ENCODE measurements at regions not wholly inside any gene's neighbourhood (a gene's known extent, or its start where the extent isn't known, plus 50 kb on each side); places are given as distances from the start of the nearest gene placed in this dataset.
A peak's percentile ranks its signal among the peaks of the same experiment; 100 is the strongest.

DNA sequence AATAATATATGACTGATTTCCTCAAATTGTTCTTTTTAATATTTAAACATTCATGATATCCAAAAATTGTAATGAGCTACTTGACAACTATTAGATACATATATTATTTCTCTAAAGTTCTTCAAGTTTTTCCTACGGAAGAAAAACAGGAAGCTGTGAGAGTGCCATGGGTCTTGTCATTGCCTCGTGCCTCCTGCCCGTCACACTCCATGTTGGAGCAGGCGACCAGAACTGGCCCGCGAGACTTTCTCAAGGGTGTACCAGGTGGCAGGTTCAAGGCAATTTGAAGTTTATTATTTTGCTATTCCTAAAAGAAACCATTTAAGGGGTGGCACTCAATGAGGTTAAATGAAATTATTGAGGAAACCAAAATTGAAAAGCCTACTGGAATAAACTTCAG is 337.2 kb downstream of the HACE1 start:
- H3K9me3 ChIP-seq, result no peaks in the 10 kb centered on the region
- H3K36me3 ChIP-seq, result no peaks in the 10 kb centered on the region
- ATAC-seq (no peak), DNase-seq (peak in 1 of 3 donors; percentile 21)
- intact Hi-C loops (cut with DNase I), result no loop called here
- TF ChIP-seq POLR2A (IDR thresholded peaks at IDR 0.05), result no peak
- TF ChIP-seq, protein P1, sequence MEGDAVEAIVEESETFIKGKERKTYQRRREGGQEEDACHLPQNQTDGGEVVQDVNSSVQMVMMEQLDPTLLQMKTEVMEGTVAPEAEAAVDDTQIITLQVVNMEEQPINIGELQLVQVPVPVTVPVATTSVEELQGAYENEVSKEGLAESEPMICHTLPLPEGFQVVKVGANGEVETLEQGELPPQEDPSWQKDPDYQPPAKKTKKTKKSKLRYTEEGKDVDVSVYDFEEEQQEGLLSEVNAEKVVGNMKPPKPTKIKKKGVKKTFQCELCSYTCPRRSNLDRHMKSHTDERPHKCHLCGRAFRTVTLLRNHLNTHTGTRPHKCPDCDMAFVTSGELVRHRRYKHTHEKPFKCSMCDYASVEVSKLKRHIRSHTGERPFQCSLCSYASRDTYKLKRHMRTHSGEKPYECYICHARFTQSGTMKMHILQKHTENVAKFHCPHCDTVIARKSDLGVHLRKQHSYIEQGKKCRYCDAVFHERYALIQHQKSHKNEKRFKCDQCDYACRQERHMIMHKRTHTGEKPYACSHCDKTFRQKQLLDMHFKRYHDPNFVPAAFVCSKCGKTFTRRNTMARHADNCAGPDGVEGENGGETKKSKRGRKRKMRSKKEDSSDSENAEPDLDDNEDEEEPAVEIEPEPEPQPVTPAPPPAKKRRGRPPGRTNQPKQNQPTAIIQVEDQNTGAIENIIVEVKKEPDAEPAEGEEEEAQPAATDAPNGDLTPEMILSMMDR (IDR thresholded peaks at IDR 0.05), result no peak
- WGBS (ENCODE audit: insufficient coverage, low coverage, low lambda C conversion rate, missing lambda C conversion rate), result 44% methylated on average over 6 of the region's 6 CpGs
- H3K4me1 ChIP-seq, result no peaks in the 10 kb centered on the region
- H3K27ac ChIP-seq, result no peak overlapping the region
- H3K4me3 ChIP-seq, result no peak overlapping the region
- H3K27me3 ChIP-seq, result peaks cover 0 to 11% of the 10 kb centered on the region in 2 donors

DNA sequence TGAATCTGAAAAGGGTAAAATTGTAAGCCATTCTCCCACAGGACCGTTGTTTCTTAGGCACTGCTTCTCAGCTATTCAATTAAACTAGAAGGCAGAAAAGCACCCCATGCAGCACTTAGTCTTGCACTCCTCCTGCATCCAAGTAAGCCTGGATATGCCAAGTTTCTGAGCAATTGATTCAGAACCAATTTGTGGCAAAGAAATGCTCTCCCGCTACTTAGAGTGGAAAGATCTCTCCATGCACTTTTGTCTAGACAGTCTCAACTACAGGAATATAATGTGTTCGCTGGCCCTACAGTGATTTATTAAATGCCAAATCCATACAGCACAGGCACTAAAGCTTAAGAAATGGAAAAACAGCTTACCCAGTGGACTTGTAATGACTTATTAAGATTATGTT is 338.5 kb downstream of the HACE1 start:
- Histone ChIP-seq H3K27me3 (peaks cover 0 to 4% of the 10 kb centered on the region in 2 donors), H3K4me3 (no peak overlapping the region), H3K36me3 (no peaks in the 10 kb centered on the region), H3K4me1 (no peaks in the 10 kb centered on the region), H3K27ac (no peak overlapping the region), H3K9me3 (no peaks in the 10 kb centered on the region)
- ATAC-seq, result no peak
- intact Hi-C loops (cut with DNase I), result no loop called here
- TF ChIP-seq POLR2A (IDR thresholded peaks at IDR 0.05), result no peak
- TF ChIP-seq, protein P1 (IDR thresholded peaks at IDR 0.05), result no peak
- WGBS (ENCODE audit: insufficient coverage, low coverage, low lambda C conversion rate, missing lambda C conversion rate), result 53% methylated on average over 3 of the region's 3 CpGs
- DNase-seq, result no peak

DNA sequence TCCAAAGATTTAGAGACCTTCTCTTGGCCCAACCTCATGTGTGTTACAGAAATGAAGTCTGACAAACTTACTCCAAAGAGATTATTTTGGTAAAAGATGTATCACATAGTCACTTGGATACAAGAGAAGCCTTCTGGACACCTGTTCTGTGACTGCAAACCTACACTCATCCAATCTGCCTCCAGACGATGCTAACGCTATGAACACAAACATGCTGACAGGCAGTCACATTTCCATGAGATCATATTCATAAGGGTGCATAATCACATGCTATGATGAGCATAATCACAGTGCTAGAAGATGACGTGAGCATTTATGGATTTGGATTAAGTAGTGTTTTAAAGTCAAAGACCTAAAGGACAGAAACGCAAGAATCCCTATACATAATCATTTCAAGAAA is 340.2 kb downstream of the HACE1 start:
- Histone ChIP-seq H3K9me3 (peaks cover 0 to 7% (median 0%) of the 10 kb centered on the region in 4 donors), H3K27me3 (no peaks in the 10 kb centered on the region), H3K4me3 (no peak overlapping the region), H3K4me1 (no peaks in the 10 kb centered on the region), H3K27ac (no peak overlapping the region), H3K36me3 (no peaks in the 10 kb centered on the region)
- TF ChIP-seq, protein P1 (IDR thresholded peaks at IDR 0.05), result no peak
- TF ChIP-seq POLR2A (IDR thresholded peaks at IDR 0.05), result no peak
- ATAC-seq, result no peak
- intact Hi-C loops (cut with DNase I), result no loop called here
- no peak for DNase-seq
- WGBS (ENCODE audit: insufficient coverage, low coverage, low lambda C conversion rate, missing lambda C conversion rate), result 59% methylated on average over 4 of the region's 4 CpGs

DNA sequence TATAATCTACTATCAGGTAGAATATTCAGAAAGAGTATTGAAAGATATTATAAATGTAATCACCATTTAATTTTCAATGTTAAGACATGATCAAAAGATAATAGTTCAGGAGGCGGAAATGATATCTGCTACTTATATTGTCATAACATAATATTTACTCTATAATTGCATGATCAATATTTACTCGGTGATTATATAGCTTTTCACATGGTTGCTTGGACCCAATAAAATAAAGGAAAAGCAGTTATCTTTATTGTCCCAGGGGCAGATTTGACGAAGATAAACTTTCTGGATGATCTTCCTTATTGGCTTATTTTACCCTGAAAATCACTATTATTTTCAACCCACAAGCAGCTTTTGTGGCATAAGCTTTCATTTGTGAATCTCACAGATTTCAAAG is 350.4 kb downstream of the HACE1 start:
- Histone ChIP-seq H3K27ac (no peak overlapping the region), H3K4me3 (no peak overlapping the region), H3K4me1 (no peaks in the 10 kb centered on the region), H3K9me3 (no peaks in the 10 kb centered on the region), H3K36me3 (no peaks in the 10 kb centered on the region), H3K27me3 (no peaks in the 10 kb centered on the region)
- TF ChIP-seq, protein P1 (IDR thresholded peaks at IDR 0.05), result no peak
- no peak for TF ChIP-seq POLR2A (IDR thresholded peaks at IDR 0.05)
- 65% methylated on average over 3 of the region's 3 CpGs for WGBS (ENCODE audit: insufficient coverage, low coverage, low lambda C conversion rate, missing lambda C conversion rate)
- no peak for DNase-seq
- no peak for ATAC-seq
- intact Hi-C loops (cut with DNase I), result no loop called here

DNA sequence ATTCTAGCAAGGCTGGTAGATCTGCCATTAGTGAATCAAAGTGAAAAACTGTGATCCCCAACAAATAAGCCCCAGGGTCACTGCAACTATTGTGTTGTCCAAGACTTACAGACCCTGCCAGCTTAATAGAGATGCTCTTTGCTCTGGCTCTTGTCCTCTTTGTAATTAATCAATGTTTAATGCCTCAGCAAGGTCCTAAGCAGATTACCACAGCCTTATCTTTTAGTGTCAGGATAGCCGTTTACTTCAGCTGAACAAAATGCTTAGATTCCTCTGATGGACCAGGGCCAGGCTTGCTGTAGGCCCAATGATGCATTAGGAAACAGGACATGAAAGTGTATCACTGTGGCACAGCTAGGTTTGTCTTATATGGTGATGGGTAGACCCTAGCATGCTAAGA is 353.3 kb downstream of the HACE1 start:
- no peak overlapping the region for H3K4me3 ChIP-seq
- H3K9me3 ChIP-seq, result no peaks in the 10 kb centered on the region
- 20% methylated on average over 1 of the region's 1 CpG for WGBS (ENCODE audit: insufficient coverage, low coverage, low lambda C conversion rate, missing lambda C conversion rate)
- DNase-seq (no peak), ATAC-seq (no peak)
- intact Hi-C loops (cut with DNase I), result no loop called here
- H3K36me3 ChIP-seq, result no peaks in the 10 kb centered on the region
- no peak overlapping the region for H3K27ac ChIP-seq
- TF ChIP-seq, protein P1 (IDR thresholded peaks at IDR 0.05), result no peak
- no peak for TF ChIP-seq POLR2A (IDR thresholded peaks at IDR 0.05)
- no peaks in the 10 kb centered on the region for H3K27me3 ChIP-seq
- H3K4me1 ChIP-seq, result no peaks in the 10 kb centered on the region
